H1 (cell line): ENCODE measurements at regions not wholly inside any gene's neighbourhood (a gene's known extent, or its start where the extent isn't known, plus 50 kb on each side); places are given as distances from the start of the nearest gene placed in this dataset.

Experiments
- CTCF ChIA-PET: fragments of 300-600 bp; sonication (Branson Sonifier 250); formaldehyde crosslinking; loops from one replicate; lab custom pipeline; 2021; ENCODE audit not compliant: partially characterized antibody; lab: Charles Lee
- POLR2A ChIA-PET: fragments of 300-600 bp; sonication (Branson Sonifier 250); formaldehyde crosslinking; loops from one replicate; lab custom pipeline; 2021; ENCODE audit warnings: inconsistent platforms; ENCODE audit not compliant: partially characterized antibody; lab: Charles Lee
- DNase-seq, 2 experiments: peaks; one replicate each; pipeline versions ENCODE4 v3.0.0 to v3.0.0-alpha.2; 2010 to 2022; ENCODE audit warnings: low spot score in 2 of 2, low read depth in 1 of 2, mixed read lengths in 1 of 2
- FAIRE-seq: peaks from 2 replicates; lab custom pipeline; 2011; peaks lifted over from hg19 to GRCh38; lab: Jason Lieb, UNC
- H2AFZ ChIP-seq: 2 replicates; pipeline ENCODE4 v1.8.1; 2012; ENCODE audit warnings: low read length, inconsistent platforms
- H2AK5ac ChIP-seq: 2 replicates; pipeline ENCODE4 v1.6.1; 2013; ENCODE audit warnings: low read depth, low read length
- H2BK120ac ChIP-seq: replicated peaks from 2 replicates; pipeline ENCODE3; 2013; ENCODE audit warnings: low read depth, low read length, inconsistent platforms
- H2BK12ac ChIP-seq: 2 replicates; pipeline ENCODE4 v1.6.1; 2013; ENCODE audit warnings: low read depth, low read length
- H2BK15ac ChIP-seq: 2 replicates; pipeline ENCODE4 v1.6.1; 2013; ENCODE audit warnings: low read length
- H2BK20ac ChIP-seq: 2 replicates; pipeline ENCODE4 v1.6.1; 2013; ENCODE audit warnings: low read length
- H2BK5ac ChIP-seq: 2 replicates; pipeline ENCODE4 v1.6.1; 2013; ENCODE audit warnings: low read depth, low read length
- H3K14ac ChIP-seq: 2 replicates; pipeline ENCODE4 v1.6.1; 2013; ENCODE audit warnings: inconsistent platforms; ENCODE audit not compliant: insufficient read length
- H3K18ac ChIP-seq: 2 replicates; pipeline ENCODE4 v1.6.1; 2013; ENCODE audit warnings: low read length; ENCODE audit errors: extremely low read depth
- H3K23ac ChIP-seq: 2 replicates; pipeline ENCODE4 v1.6.1; 2013; ENCODE audit warnings: inconsistent platforms; ENCODE audit not compliant: insufficient read length
- H3K23me2 ChIP-seq: 2 replicates; pipeline ENCODE4 v1.6.1; 2013; ENCODE audit warnings: low read depth, low read length
- H3K27ac ChIP-seq: 2 replicates; pipeline ENCODE4 v1.6.1; 2011; ENCODE audit warnings: low read depth, low read length, inconsistent platforms
- H3K27me3 ChIP-seq, 4 experiments: replicated peaks in 1 of 4; 1 replicate in 1 of 4; 2 replicates in 3 of 4; pipeline versions ENCODE4 v1.6.1 to v1.8.1; 2011 to 2013; ENCODE audit warnings: low read length in 3 of 4, mild to moderate bottlenecking in 3 of 4, inconsistent platforms in 2 of 4, mixed read lengths in 2 of 4, moderate library complexity in 1 of 4; ENCODE audit not compliant: control insufficient read depth in 3 of 4, insufficient read depth in 3 of 4; ENCODE audit errors: extremely low read depth in 1 of 4
- H3K36me3 ChIP-seq, 4 experiments: 2 replicates each; pipeline versions ENCODE4 v1.6.1 to v1.8.1; 2011 to 2013; ENCODE audit warnings: mild to moderate bottlenecking in 4 of 4, low read length in 3 of 4, moderate library complexity in 2 of 4, control low read depth in 1 of 4, inconsistent platforms in 1 of 4; ENCODE audit not compliant: insufficient read depth in 4 of 4, control insufficient read depth in 2 of 4
- H3K4ac ChIP-seq: replicated peaks from 2 replicates; pipeline ENCODE3; 2013; ENCODE audit warnings: low read length, low read depth, mixed read lengths, inconsistent platforms; ENCODE audit not compliant: insufficient read length
- H3K4me1 ChIP-seq, 4 experiments: replicated peaks in 1 of 4; 1 replicate in 1 of 4; 2 replicates in 3 of 4; pipeline versions ENCODE4 v1.6.1 to v1.8.1; 2011 to 2013; ENCODE audit warnings: low read length in 3 of 4, inconsistent platforms in 2 of 4, mixed read lengths in 1 of 4; ENCODE audit not compliant: insufficient read depth in 4 of 4, control insufficient read depth in 3 of 4
- H3K4me2 ChIP-seq, 2 experiments: 2 replicates each; pipeline versions ENCODE4 v1.6.1 to v1.8.1; 2011 to 2013; ENCODE audit warnings: low read depth in 2 of 2, low read length in 2 of 2, control low read depth in 1 of 2, inconsistent platforms in 1 of 2, mild to moderate bottlenecking in 1 of 2; ENCODE audit not compliant: insufficient read depth in 1 of 2
- H3K4me3 ChIP-seq, 4 experiments: fragments of 200-600, 300-600 bp in 1 of 4; sonication (generic), shearing (Covaris generic), sonication (Bioruptor Twin) in 1 of 4; 2 replicates each; pipeline versions ENCODE4 v1.5.1 to v1.8.1; 2011 to 2016; ENCODE audit warnings: low read length in 4 of 4, low read depth in 3 of 4, control low read depth in 2 of 4, inconsistent platforms in 2 of 4, mild to moderate bottlenecking in 2 of 4, mixed read lengths in 1 of 4, moderate library complexity in 1 of 4; ENCODE audit not compliant: insufficient read depth in 2 of 4; ENCODE audit errors: extremely low read depth in 1 of 4
- H3K56ac ChIP-seq: replicated peaks from 2 replicates; pipeline ENCODE3; 2013; ENCODE audit warnings: low read depth, mild to moderate bottlenecking, mixed read lengths, low read length, inconsistent platforms; ENCODE audit not compliant: insufficient read length
- H3K79me1 ChIP-seq: 2 replicates; pipeline ENCODE4 v1.6.1; 2013; ENCODE audit warnings: low read depth, low read length, control low read depth
- H3K79me2 ChIP-seq, 2 experiments: 2 replicates each; pipeline versions ENCODE4 v1.6.1 to v1.8.1; 2012 to 2013; ENCODE audit warnings: low read length in 2 of 2, mild to moderate bottlenecking in 2 of 2, inconsistent platforms in 1 of 2; ENCODE audit not compliant: insufficient read depth in 2 of 2, control insufficient read depth in 1 of 2
- H3K9ac ChIP-seq, 4 experiments: replicated peaks in 1 of 4; 1 replicate in 1 of 4; 2 replicates in 3 of 4; pipeline versions ENCODE4 v1.6.1 to v1.8.1; 2011 to 2013; ENCODE audit warnings: low read depth in 3 of 4, low read length in 3 of 4, control low read depth in 2 of 4, mild to moderate bottlenecking in 2 of 4, moderate library complexity in 2 of 4, inconsistent platforms in 1 of 4; ENCODE audit errors: extremely low read depth in 1 of 4
- H3K9me3 ChIP-seq, 2 experiments: 2 replicates each; pipeline versions ENCODE4 v1.6.1 to v1.8.1; 2012 to 2013; ENCODE audit warnings: mild to moderate bottlenecking in 2 of 2, moderate library complexity in 2 of 2, control low read depth in 1 of 2, inconsistent platforms in 1 of 2, low read depth in 1 of 2, low read length in 1 of 2, mixed read lengths in 1 of 2; ENCODE audit not compliant: insufficient read depth in 2 of 2
- H4K20me1 ChIP-seq, 2 experiments: replicated peaks in 1 of 2; 2 replicates each; pipeline versions ENCODE3 to v1.8.1; 2011 to 2013; ENCODE audit warnings: inconsistent platforms in 2 of 2, low read length in 2 of 2, mild to moderate bottlenecking in 1 of 2; ENCODE audit not compliant: insufficient read depth in 2 of 2, control insufficient read depth in 1 of 2
- H4K5ac ChIP-seq: 2 replicates; pipeline ENCODE4 v1.6.1; 2013; ENCODE audit warnings: low read length, low read depth, mixed read lengths, inconsistent platforms; ENCODE audit not compliant: insufficient read length
- H4K8ac ChIP-seq: 2 replicates; pipeline ENCODE4 v1.8.0; 2013; ENCODE audit warnings: mild to moderate bottlenecking, moderate library complexity, low read length, inconsistent platforms; ENCODE audit not compliant: insufficient read depth; ENCODE audit errors: extremely low read depth
- H4K91ac ChIP-seq: replicated peaks from 2 replicates; pipeline ENCODE3; 2013; ENCODE audit warnings: low read length, mixed read lengths, inconsistent platforms; ENCODE audit not compliant: insufficient read length
- FOSL1 ChIP-seq: IDR thresholded peaks from 2 replicates; pipeline ENCODE4 v1.6.1; 2011; ENCODE audit warnings: mild to moderate bottlenecking, low read depth, low read length, moderate library complexity; ENCODE audit not compliant: insufficient read depth
- WGBS, 2 experiments: shearing (Covaris generic) in 1 of 2; methylation state at CpG; one replicate each; pipeline versions ENCODE4 v1.1.6 to v1.1.7; 2013 to 2015; ENCODE audit warnings: low lambda C conversion rate in 2 of 2, mixed read lengths in 2 of 2, inconsistent platforms in 1 of 2, low coverage in 1 of 2, missing lambda C conversion rate in 1 of 2; ENCODE audit not compliant: insufficient replicate concordance in 2 of 2, insufficient coverage in 1 of 2, insufficient read length in 1 of 2; ENCODE audit errors: extremely low coverage in 1 of 2, missing lambda C conversion rate in 1 of 2; 5-methylcytosine and 5-hydroxymethylcytosine counted together

- no peak overlapping the region for H4K91ac ChIP-seq
- peaks cover 6 to 8% of the 10 kb centered on the region in 2 experiments; a peak in 2 of 4 replicates for H3K9me3 ChIP-seq
- no peaks in the 10 kb centered on the region; a peak in 1 of 8 replicates for H3K36me3 ChIP-seq
- H4K20me1 ChIP-seq: no peaks in the 10 kb centered on the region
- TF ChIP-seq FOSL1: no peak
- H3K9ac ChIP-seq: no peak overlapping the region
- no peak overlapping the region for H3K14ac ChIP-seq
- WGBS, 2 experiments: 92 to 100% methylated on average over 2 to 3 of the region's 3 CpGs
- H4K8ac ChIP-seq: no peak overlapping the region
- no peak overlapping the region for H2BK120ac ChIP-seq
- H2AFZ ChIP-seq: no peak overlapping the region
- no peaks in the 10 kb centered on the region for H3K79me1 ChIP-seq
- H3K79me2 ChIP-seq: no peaks in the 10 kb centered on the region
- H2BK20ac ChIP-seq: no peak overlapping the region; the same call in 1 of the 2 replicates
- H3K4ac ChIP-seq: no peak overlapping the region
- H2BK5ac ChIP-seq: no peak overlapping the region
- POLR2A ChIA-PET: interaction anchor here (0.9 kb wide), 1 partner anchor 11 kb away, joined by 3 read pairs; no protein-coding TSS in a partner anchor
- H2BK12ac ChIP-seq: no peak overlapping the region
- H3K4me3 ChIP-seq: no peak overlapping the region
- no peak overlapping the region for H3K4me2 ChIP-seq
- H2BK15ac ChIP-seq: no peak overlapping the region
- no peaks in the 10 kb centered on the region for H3K4me1 ChIP-seq
- H3K56ac ChIP-seq: no peak overlapping the region
- H4K5ac ChIP-seq: no peak overlapping the region
- H3K23me2 ChIP-seq: no peaks in the 10 kb centered on the region
- H3K18ac ChIP-seq: no peak overlapping the region
- DNase-seq: no peak
- H2AK5ac ChIP-seq: no peak overlapping the region
- no peaks in the 10 kb centered on the region; a peak in 1 of 7 replicates for H3K27me3 ChIP-seq
- no peak overlapping the region for H3K27ac ChIP-seq
- FAIRE-seq: no peak
- H3K23ac ChIP-seq: no peak overlapping the region
- CTCF ChIA-PET: no interaction called here
Measured at GRCh38 chr14:89708982-89709625, 245.4 kb downstream of the EFCAB11 start.
